ENCODE measurements at regions not wholly inside any gene's neighbourhood (a gene's known extent, or its start where the extent isn't known, plus 50 kb on each side); places are given as distances from the start of the nearest gene placed in this dataset.

GRCh38 chr13:86161257-86161656, 362.0 kb upstream of the SLITRK6 start:
- in situ Hi-C loops (cut with MboI; ENCODE audit: low sequenced_read_pairs) = no loop called here
- Histone ChIP-seq H3K4ac (ENCODE audit: low read depth, low read length) (no peak overlapping the region), H3K36me3 (ENCODE audit: control insufficient read depth, insufficient read depth, low read length) (no peaks in the 10 kb centered on the region), H3K23ac (ENCODE audit: low read depth, low read length) (no peak overlapping the region), H3K27ac (ENCODE audit: insufficient read depth, low read length) (no peak overlapping the region), H3K4me2 (ENCODE audit: low read depth, low read length) (no peak overlapping the region), H3K9me3 (ENCODE audit: control insufficient read depth, insufficient read depth, low read length) (no peaks in the 10 kb centered on the region; the same call in 1 of the 2 replicates), H2BK20ac (ENCODE audit: low read depth, low read length) (no peak overlapping the region), H3K9me1 (ENCODE audit: insufficient read depth, low read length) (no peaks in the 10 kb centered on the region), H2AK5ac (ENCODE audit: low read depth, low read length) (no peak overlapping the region), H2BK15ac (ENCODE audit: low read depth, low read length) (no peak overlapping the region), H3K4me1 (ENCODE audit: control insufficient read depth, insufficient read depth, low read length) (no peaks in the 10 kb centered on the region), H4K91ac (ENCODE audit: insufficient read depth, low read depth, low read length) (no peak overlapping the region), H2BK120ac (ENCODE audit: low read depth, low read length) (no peak overlapping the region), H4K5ac (ENCODE audit: low read depth, low read length) (no peak overlapping the region), H2AFZ (replicated peaks; ENCODE audit: low read length, poor library complexity) (no peak overlapping the region), H2BK5ac (ENCODE audit: low read depth, low read length, poor library complexity, severe bottlenecking) (no peak overlapping the region), H3K79me1 (ENCODE audit: low read depth in 1 of 2, low read length in 2 of 2) (no peaks in the 10 kb centered on the region), H3K9ac (ENCODE audit: low read depth, low read length) (no peak overlapping the region), H3K56ac (ENCODE audit: extremely low read depth, insufficient read depth, low read length) (no peak overlapping the region), H3K27me3 (ENCODE audit: control insufficient read depth, insufficient read depth, low read length) (no peaks in the 10 kb centered on the region), H3K18ac (ENCODE audit: low read depth, low read length) (no peak overlapping the region), H4K8ac (ENCODE audit: low read depth in 2 of 2, low read length in 2 of 2) (no peak overlapping the region), H4K20me1 (ENCODE audit: insufficient read depth, low read length) (no peaks in the 10 kb centered on the region), H3K14ac (replicated peaks; ENCODE audit: low read depth, low read length) (no peak overlapping the region), H2AK9ac (replicated peaks; ENCODE audit: low read depth, low read length, poor library complexity) (no peak overlapping the region), H3K4me3 (ENCODE audit: insufficient read depth, low read depth, low read length) (no peak overlapping the region)
- CTCF ChIA-PET = interaction anchor here (0.7 kb wide), 1 partner anchor 15 kb away, joined by 4 read pairs; no protein-coding TSS in a partner anchor
- ATAC-seq (ENCODE audit: low read depth) (no peak), DNase-seq (no peak)
- dilution Hi-C loops (cut with HindIII; ENCODE audit: low sequenced_read_pairs, unreplicated experiment) = no loop called here
- TF ChIP-seq RCOR1 (IDR thresholded peaks at IDR 0.05; ENCODE audit: insufficient replicate concordance, low read length) (no peak), ELK1 (IDR thresholded peaks at IDR 0.05; ENCODE audit: borderline replicate concordance, low read depth, low read length) (no peak), RAD21 (IDR thresholded peaks at IDR 0.05; ENCODE audit: low read length) (no peak), CEBPB (IDR thresholded peaks at IDR 0.05; ENCODE audit: low read depth, low read length) (no peak), USF2 (IDR thresholded peaks at IDR 0.05; ENCODE audit: low read depth, low read length) (no peak)
- intact Hi-C loops (cut with micrococcal nuclease) = no loop called here
- POLR2A ChIA-PET (ENCODE audit: unreplicated experiment) = no interaction called here
- WGBS, 2 experiments (ENCODE audit: extremely low coverage in 2 of 2, insufficient read length in 1 of 2) = no CpG with 5 or more reads among the region's 1 CpG
- no TSS peak for BruUV-seq (replicated peaks)

Data from IMR-90 (cell line).